Lung (tissue), 11 donors: ENCODE measurements at regions not wholly inside any gene's neighbourhood (a gene's known extent, or its start where the extent isn't known, plus 50 kb on each side); places are given as distances from the start of the nearest gene placed in this dataset.

ENCODE experiments used
- ATAC-seq: fragments of 200-7000 bp; cut with Tn5 transposase; one replicate; pipeline ENCODE4 v1.9.1; 2020; ENCODE audit warnings: moderate number of reproducible peaks; ENCODE audit not compliant: insufficient read depth, low FRiP score
- DNase-seq, 3 donors: peaks; one replicate each; pipeline ENCODE4 v3.0.0-alpha.2; 2013 to 2017
- H3K27ac ChIP-seq, 2 donors: one replicate each; pipeline ENCODE4 v1.5.1; 2013; ENCODE audit warnings: mild to moderate bottlenecking in 2 of 2, moderate library complexity in 2 of 2, control low read depth in 1 of 2, inconsistent platforms in 1 of 2, low read depth in 1 of 2, low read length in 1 of 2
- H3K27me3 ChIP-seq, 3 donors: one replicate each; pipeline ENCODE4 v1.5.1; 2013; ENCODE audit warnings: low read length in 2 of 3; ENCODE audit not compliant: control insufficient read depth in 3 of 3, insufficient read depth in 3 of 3
- H3K36me3 ChIP-seq, 4 donors: one replicate each; pipeline ENCODE4 v1.5.1; 2013; ENCODE audit warnings: low read length in 4 of 4, mild to moderate bottlenecking in 1 of 4, moderate library complexity in 1 of 4; ENCODE audit not compliant: control insufficient read depth in 4 of 4, insufficient read depth in 4 of 4
- H3K4me1 ChIP-seq, 5 donors: one replicate each; pipeline ENCODE4 v1.5.1; 2013; ENCODE audit warnings: low read length in 5 of 5, mild to moderate bottlenecking in 2 of 5, moderate library complexity in 1 of 5; ENCODE audit not compliant: control insufficient read depth in 5 of 5, insufficient read depth in 5 of 5
- H3K4me3 ChIP-seq: one replicate; pipeline ENCODE4 v1.5.1; 2013; ENCODE audit warnings: mild to moderate bottlenecking, control low read depth, moderate library complexity
- H3K9ac ChIP-seq, 2 donors: one replicate each; pipeline ENCODE4 v1.5.1; 2013; ENCODE audit warnings: low read length in 2 of 2, control low read depth in 1 of 2; ENCODE audit not compliant: insufficient read depth in 1 of 2
- H3K9me3 ChIP-seq, 4 donors: one replicate each; pipeline ENCODE4 v1.5.1; 2013; ENCODE audit warnings: low read length in 3 of 4, mild to moderate bottlenecking in 1 of 4, moderate library complexity in 1 of 4; ENCODE audit not compliant: control insufficient read depth in 4 of 4, insufficient read depth in 3 of 4
- WGBS, 2 donors: extraction: QIAGEN DNeasy Blood & Tissue Kit; methylation state at CpG; one replicate each; pipeline ENCODE4 v1.1.7; 2013; 5-methylcytosine and 5-hydroxymethylcytosine counted together
- TF ChIP-seq, protein P1 (sequence below): IDR thresholded peaks from 2 replicates; pipeline ENCODE4 v1.5.1; 2012; ENCODE audit warnings: mild to moderate bottlenecking; ENCODE audit errors: control extremely low read depth, extremely low read depth
- donor health status: control.
- donor health status: control.
- donor health status: Bipolar disorder and iron deficiency.
- donor health status: healthy.
- donor health status: DM: yes; HTN: yes; CAD: no.

DNA sequence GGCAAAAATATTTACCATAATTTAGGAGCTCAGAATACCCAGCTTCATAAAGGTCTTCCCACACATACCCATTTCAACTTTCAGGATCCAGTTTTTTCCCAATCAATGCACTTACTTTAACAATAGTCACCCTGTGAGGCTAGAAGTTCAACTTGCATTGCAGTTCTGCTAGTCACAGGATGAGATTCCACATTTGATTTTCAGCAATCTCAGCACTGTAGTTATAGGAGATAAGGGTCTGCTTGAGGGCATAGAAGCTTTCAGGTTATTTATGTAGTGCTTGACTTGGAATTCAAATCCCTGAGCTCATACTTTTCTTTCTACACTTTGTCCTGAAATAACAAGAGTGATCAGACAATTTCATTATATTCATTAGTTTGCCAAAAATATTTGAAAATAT, 78.3 kb upstream of the IL2 start:
- Histone ChIP-seq H3K9ac (no peak overlapping the region), H3K4me1 (peaks cover 0 to 1% (median 0%) of the 10 kb centered on the region in 5 donors), H3K27ac (no peak overlapping the region), H3K4me3 (no peak overlapping the region), H3K36me3 (no peaks in the 10 kb centered on the region), H3K9me3 (no peaks in the 10 kb centered on the region), H3K27me3 (no peaks in the 10 kb centered on the region)
- TF ChIP-seq, protein P1, sequence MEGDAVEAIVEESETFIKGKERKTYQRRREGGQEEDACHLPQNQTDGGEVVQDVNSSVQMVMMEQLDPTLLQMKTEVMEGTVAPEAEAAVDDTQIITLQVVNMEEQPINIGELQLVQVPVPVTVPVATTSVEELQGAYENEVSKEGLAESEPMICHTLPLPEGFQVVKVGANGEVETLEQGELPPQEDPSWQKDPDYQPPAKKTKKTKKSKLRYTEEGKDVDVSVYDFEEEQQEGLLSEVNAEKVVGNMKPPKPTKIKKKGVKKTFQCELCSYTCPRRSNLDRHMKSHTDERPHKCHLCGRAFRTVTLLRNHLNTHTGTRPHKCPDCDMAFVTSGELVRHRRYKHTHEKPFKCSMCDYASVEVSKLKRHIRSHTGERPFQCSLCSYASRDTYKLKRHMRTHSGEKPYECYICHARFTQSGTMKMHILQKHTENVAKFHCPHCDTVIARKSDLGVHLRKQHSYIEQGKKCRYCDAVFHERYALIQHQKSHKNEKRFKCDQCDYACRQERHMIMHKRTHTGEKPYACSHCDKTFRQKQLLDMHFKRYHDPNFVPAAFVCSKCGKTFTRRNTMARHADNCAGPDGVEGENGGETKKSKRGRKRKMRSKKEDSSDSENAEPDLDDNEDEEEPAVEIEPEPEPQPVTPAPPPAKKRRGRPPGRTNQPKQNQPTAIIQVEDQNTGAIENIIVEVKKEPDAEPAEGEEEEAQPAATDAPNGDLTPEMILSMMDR: no peak
- no peak for DNase-seq
- ATAC-seq: no peak

DNA sequence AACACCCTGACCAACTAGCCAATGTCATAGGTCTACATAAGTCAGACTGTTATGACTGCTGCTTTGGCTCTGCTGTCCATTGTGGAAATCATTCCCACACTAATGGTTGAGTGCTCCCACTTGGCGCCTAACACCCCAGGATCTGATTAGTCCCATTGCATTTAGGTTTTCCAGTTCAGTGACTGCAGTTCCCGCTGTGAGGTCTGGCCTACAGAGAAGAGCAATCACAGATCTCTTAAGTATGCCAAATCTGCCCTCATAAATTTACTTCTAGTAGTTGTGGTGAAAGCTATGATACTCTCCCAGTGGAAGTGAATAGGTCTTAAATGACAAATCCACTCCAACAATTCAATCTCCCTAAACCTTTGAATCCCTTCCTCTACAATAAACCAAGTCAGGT, 77.3 kb upstream of the IL2 start:
- Histone ChIP-seq H3K27ac (no peak overlapping the region), H3K27me3 (no peaks in the 10 kb centered on the region), H3K4me1 (peaks cover 0 to 1% (median 0%) of the 10 kb centered on the region in 5 donors), H3K4me3 (no peak overlapping the region), H3K9me3 (no peaks in the 10 kb centered on the region), H3K9ac (no peak overlapping the region), H3K36me3 (no peaks in the 10 kb centered on the region)
- WGBS, 2 donors: 95 to 96% methylated on average over 2 of the region's 2 CpGs
- DNase-seq (no peak), ATAC-seq (no peak)
- TF ChIP-seq, protein P1: no peak

DNA sequence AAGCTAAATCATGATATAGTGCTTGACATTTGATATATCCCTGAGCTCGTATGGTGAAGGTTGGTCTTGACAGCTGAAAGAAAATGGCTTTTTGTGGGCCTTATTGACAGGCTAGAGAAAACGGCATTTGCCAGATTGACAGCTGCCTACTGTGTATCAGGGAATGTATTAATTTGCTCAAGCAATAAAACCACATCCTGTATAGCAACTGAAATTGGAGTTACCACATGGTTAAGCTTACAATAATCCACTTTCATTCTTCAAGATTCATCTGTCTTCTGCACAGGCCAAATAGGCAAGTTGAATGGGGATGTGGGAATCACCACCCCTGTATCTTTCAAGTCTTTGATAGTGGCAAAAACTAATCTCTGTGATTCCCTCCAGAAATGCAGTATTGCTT, 76.2 kb upstream of the IL2 start:
- H3K4me1 ChIP-seq: peaks cover 0 to 1% (median 0%) of the 10 kb centered on the region in 5 donors
- ATAC-seq (no peak), DNase-seq (no peak)
- no peaks in the 10 kb centered on the region for H3K36me3 ChIP-seq
- no peaks in the 10 kb centered on the region for H3K9me3 ChIP-seq
- no peak overlapping the region for H3K9ac ChIP-seq
- TF ChIP-seq, protein P1: no peak
- no peak overlapping the region for H3K27ac ChIP-seq
- H3K4me3 ChIP-seq: no peak overlapping the region
- H3K27me3 ChIP-seq: no peaks in the 10 kb centered on the region
- WGBS, 2 donors: 72 to 84% methylated on average over 2 of the region's 2 CpGs

DNA sequence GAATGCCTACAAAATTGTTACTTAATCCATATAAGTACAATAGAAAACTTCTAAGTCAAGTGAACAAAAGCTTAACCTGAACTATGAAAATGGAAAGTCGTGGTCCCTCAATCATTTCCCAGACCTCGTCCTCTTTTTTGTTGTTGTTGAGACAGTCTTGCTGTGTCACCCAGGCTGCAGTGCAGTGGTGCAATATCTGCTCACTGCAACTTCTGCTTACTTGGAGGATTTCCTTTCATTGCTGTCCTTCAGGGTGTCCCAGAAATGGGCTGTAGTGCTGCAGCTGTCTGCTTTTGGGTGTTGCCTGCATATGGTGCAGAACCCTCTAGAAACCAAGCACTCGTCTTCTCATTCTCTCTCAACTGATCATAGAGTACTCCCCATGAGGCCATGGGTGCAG, 75.0 kb upstream of the IL2 start:
- 70 to 75% methylated on average over 3 of the region's 3 CpGs for WGBS, 2 donors
- no peak overlapping the region for H3K4me3 ChIP-seq
- H3K36me3 ChIP-seq: no peaks in the 10 kb centered on the region
- H3K27ac ChIP-seq: no peak overlapping the region
- H3K9ac ChIP-seq: no peak overlapping the region
- H3K4me1 ChIP-seq: peaks cover 0 to 1% (median 0%) of the 10 kb centered on the region in 5 donors
- ATAC-seq (no peak), DNase-seq (no peak)
- TF ChIP-seq, protein P1: no peak
- H3K27me3 ChIP-seq: no peaks in the 10 kb centered on the region
- no peaks in the 10 kb centered on the region for H3K9me3 ChIP-seq
